Uterus (tissue), 3 donors: ENCODE measurements at regions not wholly inside any gene's neighbourhood (a gene's known extent, or its start where the extent isn't known, plus 50 kb on each side); places are given as distances from the start of the nearest gene placed in this dataset.

Experiments
- DNase-seq, 2 donors: peaks; one replicate each; pipeline ENCODE4 v3.0.0-alpha.2; 2019 to 2020
- H3K27ac ChIP-seq, 2 donors: fragments of 200-600 bp; sonication (generic); 1 replicate in 1 of 2; 2 replicates in 1 of 2; pipeline ENCODE4 v1.5.1; 2016 to 2018
- H3K27me3 ChIP-seq, 2 donors: fragments of 200-600 bp; sonication (generic); one replicate each; pipeline ENCODE4 v1.5.1; 2018 to 2019; ENCODE audit warnings: control low read depth in 1 of 2
- H3K36me3 ChIP-seq, 2 donors: fragments of 200-600 bp; sonication (generic); one replicate each; pipeline ENCODE4 v1.5.1; 2019; ENCODE audit warnings: control low read depth in 1 of 2
- H3K4me1 ChIP-seq, 2 donors: fragments of 200-600 bp; sonication (generic); one replicate each; pipeline ENCODE4 v1.5.1; 2018 to 2019; ENCODE audit warnings: control low read depth in 1 of 2
- H3K4me3 ChIP-seq, 2 donors: fragments of 200-600 bp; sonication (generic); 1 replicate in 1 of 2; 2 replicates in 1 of 2; pipeline ENCODE4 v1.5.1; 2018 to 2019; ENCODE audit warnings: mild to moderate bottlenecking in 1 of 2
- H3K9me3 ChIP-seq, 2 donors: fragments of 200-600 bp; sonication (generic); one replicate each; pipeline ENCODE4 v1.5.1; 2019; ENCODE audit warnings: control low read depth in 1 of 2
- POLR2A ChIP-seq, 2 donors: fragments of 450-650 bp; IDR thresholded peaks; one replicate each; pipeline ENCODE4 v1.6.1; 2016; ENCODE audit warnings: antibody characterized with exemption in 2 of 2, mild to moderate bottlenecking in 1 of 2, moderate library complexity in 1 of 2
- intact Hi-C: fragments of 100-400 bp; cut with DNase I; formaldehyde crosslinking; loops from one replicate; pipeline ENCODE4 v1.15.1; 2023; ENCODE audit warnings: low total_unique reads
- TF ChIP-seq, protein P1 (sequence below), 4 experiments: fragments of 200-600 bp in 2 of 4; fragments of 450-650 bp in 2 of 4; sonication (generic) in 2 of 4; IDR thresholded peaks; one replicate each; pipeline ENCODE4 v1.5.1; 2016 to 2019; ENCODE audit warnings: antibody characterized with exemption in 4 of 4, mild to moderate bottlenecking in 2 of 4, moderate library complexity in 1 of 4
- donor health status: DM: yes; HTN: yes; CAD: no.

- Histone ChIP-seq H3K27me3 (no peaks in the 10 kb centered on the region), H3K9me3 (no peaks in the 10 kb centered on the region), H3K4me1 (no peaks in the 10 kb centered on the region), H3K27ac (no peak overlapping the region), H3K4me3 (no peak overlapping the region), H3K36me3 (no peaks in the 10 kb centered on the region)
- DNase-seq, result no peak
- no peak for TF ChIP-seq POLR2A (IDR thresholded peaks at IDR 0.05)
- TF ChIP-seq, protein P1, sequence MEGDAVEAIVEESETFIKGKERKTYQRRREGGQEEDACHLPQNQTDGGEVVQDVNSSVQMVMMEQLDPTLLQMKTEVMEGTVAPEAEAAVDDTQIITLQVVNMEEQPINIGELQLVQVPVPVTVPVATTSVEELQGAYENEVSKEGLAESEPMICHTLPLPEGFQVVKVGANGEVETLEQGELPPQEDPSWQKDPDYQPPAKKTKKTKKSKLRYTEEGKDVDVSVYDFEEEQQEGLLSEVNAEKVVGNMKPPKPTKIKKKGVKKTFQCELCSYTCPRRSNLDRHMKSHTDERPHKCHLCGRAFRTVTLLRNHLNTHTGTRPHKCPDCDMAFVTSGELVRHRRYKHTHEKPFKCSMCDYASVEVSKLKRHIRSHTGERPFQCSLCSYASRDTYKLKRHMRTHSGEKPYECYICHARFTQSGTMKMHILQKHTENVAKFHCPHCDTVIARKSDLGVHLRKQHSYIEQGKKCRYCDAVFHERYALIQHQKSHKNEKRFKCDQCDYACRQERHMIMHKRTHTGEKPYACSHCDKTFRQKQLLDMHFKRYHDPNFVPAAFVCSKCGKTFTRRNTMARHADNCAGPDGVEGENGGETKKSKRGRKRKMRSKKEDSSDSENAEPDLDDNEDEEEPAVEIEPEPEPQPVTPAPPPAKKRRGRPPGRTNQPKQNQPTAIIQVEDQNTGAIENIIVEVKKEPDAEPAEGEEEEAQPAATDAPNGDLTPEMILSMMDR (IDR thresholded peaks at IDR 0.05), result no peak
- intact Hi-C loops, result no loop called here
These were observed 455.6 kb upstream of the TMPO start for GRCh38 chr12:98059659-98060343.

DNA sequence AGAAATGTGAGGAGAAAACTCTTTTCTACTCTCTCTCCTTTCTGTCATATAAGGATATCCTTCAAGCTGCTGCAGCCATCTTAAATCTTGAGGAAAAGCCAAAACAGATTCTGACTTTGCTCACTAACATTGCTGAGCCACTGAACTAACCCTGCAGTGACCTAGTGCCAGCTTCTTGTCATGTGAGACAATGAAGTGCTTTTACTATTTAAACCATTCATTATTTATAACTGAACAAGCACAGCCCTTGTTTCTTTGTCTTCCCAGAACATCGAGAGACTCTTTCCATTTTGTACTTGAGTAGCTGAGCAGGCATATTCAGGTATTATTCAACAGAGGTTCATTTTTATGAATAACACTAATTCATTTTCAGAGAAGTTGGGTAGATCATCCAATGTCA is 455.0 kb upstream of the TMPO start:
- TF ChIP-seq, protein P1 (IDR thresholded peaks at IDR 0.05), result no peak
- no peak for TF ChIP-seq POLR2A (IDR thresholded peaks at IDR 0.05)
- Histone ChIP-seq H3K9me3 (no peaks in the 10 kb centered on the region), H3K4me3 (no peak overlapping the region), H3K36me3 (no peaks in the 10 kb centered on the region), H3K4me1 (no peaks in the 10 kb centered on the region), H3K27me3 (no peaks in the 10 kb centered on the region), H3K27ac (no peak overlapping the region)
- DNase-seq, result no peak
- intact Hi-C loops, result no loop called here

DNA sequence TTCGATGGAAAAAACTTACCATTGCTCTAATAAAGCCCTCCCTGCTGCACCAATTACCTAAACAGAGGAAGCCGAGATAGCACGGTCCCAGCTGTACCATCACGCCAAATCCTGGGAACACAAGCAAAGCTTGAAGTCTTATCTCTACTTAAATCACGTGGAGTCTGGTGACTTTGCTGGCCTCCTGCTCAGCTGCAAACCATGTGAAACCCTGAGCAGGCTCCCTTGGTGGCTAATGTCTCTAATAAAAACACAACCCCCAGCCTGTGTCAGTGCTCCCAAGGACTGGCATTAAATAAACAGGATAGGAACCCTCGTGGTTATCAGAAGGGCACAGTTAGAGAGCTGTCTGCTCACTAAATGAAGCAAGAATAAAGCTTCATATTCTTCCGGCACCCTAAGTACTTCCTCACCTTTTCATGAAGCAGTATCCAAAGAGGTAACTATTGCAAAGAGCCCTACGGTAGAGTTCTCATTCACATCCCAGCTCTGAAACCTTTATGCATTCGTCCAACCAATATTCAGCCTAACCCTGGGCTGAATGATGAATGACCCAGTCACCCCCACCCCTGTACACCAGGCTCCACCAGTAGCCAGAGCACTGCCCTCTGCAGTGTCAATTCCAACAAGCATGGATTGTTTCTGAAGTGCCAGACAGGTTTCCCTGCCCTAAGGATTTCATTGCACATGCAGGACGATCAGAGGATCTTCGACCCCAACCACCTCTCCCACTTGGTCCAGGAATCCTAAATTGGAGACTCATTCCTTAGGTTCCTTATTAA is 452.7 kb upstream of the TMPO start:
- Histone ChIP-seq H3K9me3 (no peaks in the 10 kb centered on the region), H3K4me3 (no peak overlapping the region), H3K27ac (no peak overlapping the region), H3K27me3 (no peaks in the 10 kb centered on the region), H3K36me3 (no peaks in the 10 kb centered on the region), H3K4me1 (no peaks in the 10 kb centered on the region)
- TF ChIP-seq, protein P1 (IDR thresholded peaks at IDR 0.05), result no peak
- TF ChIP-seq POLR2A (IDR thresholded peaks at IDR 0.05), result no peak
- intact Hi-C loops, result no loop called here
- no peak for DNase-seq

DNA sequence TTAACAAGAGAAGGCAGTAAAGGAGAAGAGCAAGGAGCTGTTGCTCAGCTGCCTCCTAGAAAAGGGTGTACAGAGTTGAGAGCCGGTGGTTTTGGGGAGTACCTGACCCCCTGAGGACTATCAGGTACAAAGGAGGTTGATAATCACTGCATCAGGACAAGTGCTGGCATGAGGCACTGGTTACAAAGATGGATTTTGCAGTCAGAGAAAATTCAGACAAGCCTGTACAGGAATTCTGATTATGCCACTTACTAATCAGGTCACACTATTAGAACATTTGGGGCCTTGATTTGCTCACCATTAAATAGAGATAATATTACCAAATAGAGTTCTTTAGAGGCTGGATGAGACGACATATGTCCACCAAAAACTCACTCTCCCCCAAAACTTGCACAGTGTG is 450.9 kb upstream of the TMPO start:
- intact Hi-C loops, result no loop called here
- no peak for TF ChIP-seq POLR2A (IDR thresholded peaks at IDR 0.05)
- no peak overlapping the region for H3K4me3 ChIP-seq

GRCh38 chr12:98067795-98068194 is 447.6 kb upstream of the TMPO start:
- H3K27ac ChIP-seq, result no peak overlapping the region
- H3K4me3 ChIP-seq, result no peak overlapping the region
- H3K9me3 ChIP-seq, result no peaks in the 10 kb centered on the region
- no peaks in the 10 kb centered on the region for H3K4me1 ChIP-seq
- no peaks in the 10 kb centered on the region for H3K27me3 ChIP-seq
- DNase-seq, result no peak
- TF ChIP-seq POLR2A (IDR thresholded peaks at IDR 0.05), result no peak
- intact Hi-C loops, result no loop called here
- no peaks in the 10 kb centered on the region for H3K36me3 ChIP-seq

More for the DNA sequence above, 450.9 kb upstream of the TMPO start:
- no peak overlapping the region for H3K27ac ChIP-seq
- H3K27me3 ChIP-seq, result no peaks in the 10 kb centered on the region
- DNase-seq, result no peak
- no peaks in the 10 kb centered on the region for H3K9me3 ChIP-seq
- H3K36me3 ChIP-seq, result no peaks in the 10 kb centered on the region
- no peaks in the 10 kb centered on the region for H3K4me1 ChIP-seq

GRCh38 chr12:98073610-98074009 is 441.8 kb upstream of the TMPO start:
- intact Hi-C loops, result no loop called here
- no peaks in the 10 kb centered on the region for H3K4me1 ChIP-seq
- H3K36me3 ChIP-seq, result no peaks in the 10 kb centered on the region
- no peak overlapping the region for H3K27ac ChIP-seq
- H3K4me3 ChIP-seq, result no peak overlapping the region
- no peaks in the 10 kb centered on the region for H3K9me3 ChIP-seq
- DNase-seq, result no peak
- TF ChIP-seq, protein P1 (IDR thresholded peaks at IDR 0.05), result no peak
- no peak for TF ChIP-seq POLR2A (IDR thresholded peaks at IDR 0.05)
- H3K27me3 ChIP-seq, result no peaks in the 10 kb centered on the region
